ENCODE measurements at regions not wholly inside any gene's neighbourhood (a gene's known extent, or its start where the extent isn't known, plus 50 kb on each side); places are given as distances from the start of the nearest gene placed in this dataset.
"Not testable (repeated sequence)": the region's sequence is repeated elsewhere in the genome, so short reads cannot be mapped to it uniquely, and the experiment has no call there.

DNA sequence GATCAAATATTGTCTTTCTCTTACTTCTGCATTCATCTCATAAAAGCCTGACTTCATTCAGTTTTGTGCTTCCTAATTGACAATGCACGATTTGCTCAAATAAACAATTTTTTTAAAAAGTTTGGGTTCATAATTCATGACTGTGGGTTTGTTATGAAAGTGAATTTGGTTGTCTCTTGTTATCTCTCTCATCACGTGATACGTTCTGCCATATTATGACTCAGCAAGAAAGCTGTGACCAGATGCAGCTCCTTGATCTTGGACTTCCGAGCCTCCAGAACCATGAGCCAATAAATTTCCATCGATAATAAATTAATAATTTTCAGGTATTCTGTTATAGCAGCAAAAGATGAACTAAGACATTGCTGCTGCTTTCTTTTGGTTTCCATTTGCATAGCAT, 156.5 kb upstream of the LRATD1 start:
- intact Hi-C loops (cut with micrococcal nuclease): no loop called here

- intact Hi-C loops (cut with micrococcal nuclease): no loop called here
Observed at GRCh38 chr2:14479486-14479885, 153.0 kb upstream of the LRATD1 start.

DNA sequence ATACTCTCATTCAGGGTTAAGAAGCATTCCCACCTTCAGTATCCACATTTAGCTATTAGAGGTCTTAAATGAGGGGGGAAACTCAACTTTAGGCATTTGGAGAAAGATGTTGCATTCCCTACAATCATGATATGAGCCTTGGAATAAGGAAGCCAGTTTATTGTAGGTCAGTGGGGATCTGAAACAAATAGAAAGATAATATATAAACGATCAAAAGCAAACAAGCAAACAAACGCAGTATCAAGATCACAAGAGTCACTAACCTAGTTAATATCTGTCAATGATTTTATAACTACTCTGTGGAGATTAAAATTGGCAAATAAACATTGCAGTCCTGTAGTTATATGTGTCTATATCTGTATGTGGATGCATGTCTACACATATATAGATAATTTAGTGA, 152.4 kb upstream of the LRATD1 start:
- intact Hi-C loops (cut with micrococcal nuclease): no loop called here

- intact Hi-C loops (cut with micrococcal nuclease): no loop called here
Observed at GRCh38 chr2:14480906-14481305, 151.6 kb upstream of the LRATD1 start.

GRCh38 chr2:14492920-14493503, 139.5 kb upstream of the LRATD1 start:
- intact Hi-C loops (cut with micrococcal nuclease): no loop called here

- intact Hi-C loops (cut with micrococcal nuclease): no loop called here
Observed at GRCh38 chr2:14494759-14495158, 137.8 kb upstream of the LRATD1 start.

GRCh38 chr2:14501061-14501460, 131.5 kb upstream of the LRATD1 start:
- intact Hi-C loops (cut with micrococcal nuclease): no loop called here

DNA sequence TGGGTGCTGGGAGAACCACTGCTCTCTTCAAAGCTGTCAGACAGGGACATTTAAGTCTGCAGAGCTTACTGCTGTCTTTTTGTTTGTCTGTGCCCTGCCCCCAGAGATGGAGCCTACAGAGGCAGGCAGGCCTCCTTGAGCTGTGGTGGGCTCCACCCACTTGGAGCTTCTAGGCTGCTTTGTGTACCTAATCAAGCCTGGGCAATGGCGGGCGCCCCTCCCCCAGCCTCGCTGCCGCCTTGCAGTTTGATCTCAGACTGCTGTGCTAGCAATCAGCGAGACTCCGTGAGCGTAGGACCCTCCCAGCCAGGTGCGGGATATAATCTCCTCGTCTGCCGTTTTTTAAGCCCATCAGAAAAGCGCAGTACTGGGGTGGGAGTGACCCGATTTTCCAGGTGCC, 125.6 kb upstream of the LRATD1 start:
- intact Hi-C loops (cut with micrococcal nuclease): not testable (repeated sequence)

DNA sequence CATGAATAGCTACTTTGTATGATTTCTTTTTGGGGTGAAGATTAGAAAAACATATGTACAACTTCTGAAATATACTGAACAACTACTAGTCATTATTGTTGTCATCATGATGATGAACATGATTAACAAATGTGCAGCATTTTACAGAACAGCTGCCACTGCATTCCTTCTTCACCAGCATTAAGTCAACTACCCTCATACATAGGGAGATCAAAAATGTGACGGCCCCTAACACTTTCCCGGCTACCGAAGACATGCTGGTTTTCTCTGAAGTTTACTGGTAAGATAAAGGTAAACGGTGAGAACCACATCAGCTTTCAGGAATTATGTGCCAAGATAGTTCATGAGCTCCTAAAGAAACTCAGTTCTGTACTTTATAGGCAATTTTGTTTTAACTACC, 121.0 kb upstream of the LRATD1 start:
- intact Hi-C loops (cut with micrococcal nuclease): no loop called here

GRCh38 chr2:14513903-14514302, 118.6 kb upstream of the LRATD1 start:
- intact Hi-C loops (cut with micrococcal nuclease): no loop called here

GRCh38 chr2:14516844-14517243, 115.7 kb upstream of the LRATD1 start:
- intact Hi-C loops (cut with micrococcal nuclease): no loop called here

DNA sequence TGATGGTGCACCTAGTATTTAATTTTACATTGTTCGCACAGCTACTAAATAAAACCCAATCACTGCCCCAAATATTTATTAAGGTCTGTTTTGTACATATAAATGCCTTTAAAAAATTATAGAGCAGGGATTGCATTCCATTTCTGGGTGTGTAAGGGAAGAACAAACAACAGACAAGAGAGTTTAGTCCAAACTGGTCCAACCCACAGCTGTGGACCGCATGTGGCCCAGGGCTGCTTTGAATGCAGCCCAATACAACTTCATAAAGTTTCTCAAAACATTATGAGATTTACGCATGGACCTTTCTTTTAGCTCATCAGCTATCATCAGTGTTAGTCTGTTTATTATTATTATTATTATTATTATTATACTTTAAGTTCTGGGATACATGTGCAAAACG, 114.8 kb upstream of the LRATD1 start:
- intact Hi-C loops (cut with micrococcal nuclease): no loop called here

GRCh38 chr2:14520385-14520945, 112.1 kb upstream of the LRATD1 start:
- intact Hi-C loops (cut with micrococcal nuclease): no loop called here

DNA sequence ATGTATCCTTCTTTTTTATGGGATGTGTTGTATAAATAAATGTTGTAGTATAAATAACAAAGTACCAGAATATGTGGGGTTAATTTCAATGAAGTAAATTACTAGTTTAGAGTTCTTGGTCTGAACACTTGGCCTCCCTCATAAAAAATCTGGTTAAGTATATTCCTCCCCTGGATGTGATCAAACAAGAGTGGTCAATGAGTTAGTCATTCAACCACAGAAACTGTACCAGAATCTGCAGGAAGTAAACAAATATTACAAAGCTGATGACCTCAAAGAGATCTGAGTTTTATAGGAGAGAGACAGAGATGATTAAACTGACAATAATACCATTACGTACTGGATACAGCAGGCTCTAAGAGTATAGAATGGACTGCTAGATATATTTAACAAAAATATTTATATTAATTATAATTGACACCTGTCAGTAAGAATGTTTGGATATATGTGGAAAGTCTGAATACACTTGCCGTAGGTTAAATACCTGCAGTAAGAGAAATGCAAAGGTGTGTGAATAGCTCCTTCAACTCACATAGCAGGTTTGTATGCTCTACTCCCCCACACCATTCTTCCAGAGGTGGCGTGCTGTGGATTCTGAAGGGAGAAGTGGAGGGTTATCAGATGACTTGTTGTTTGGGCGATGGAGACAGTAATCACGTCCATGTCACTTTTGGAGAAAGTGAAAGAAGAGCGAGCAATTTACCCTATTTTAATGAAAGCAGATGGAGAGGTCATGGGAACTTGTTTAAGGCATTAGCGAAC, 108.3 kb upstream of the LRATD1 start:
- intact Hi-C loops (cut with micrococcal nuclease): no loop called here

- intact Hi-C loops (cut with micrococcal nuclease): no loop called here
Observed at GRCh38 chr2:14524803-14525080, 107.8 kb upstream of the LRATD1 start.

DNA sequence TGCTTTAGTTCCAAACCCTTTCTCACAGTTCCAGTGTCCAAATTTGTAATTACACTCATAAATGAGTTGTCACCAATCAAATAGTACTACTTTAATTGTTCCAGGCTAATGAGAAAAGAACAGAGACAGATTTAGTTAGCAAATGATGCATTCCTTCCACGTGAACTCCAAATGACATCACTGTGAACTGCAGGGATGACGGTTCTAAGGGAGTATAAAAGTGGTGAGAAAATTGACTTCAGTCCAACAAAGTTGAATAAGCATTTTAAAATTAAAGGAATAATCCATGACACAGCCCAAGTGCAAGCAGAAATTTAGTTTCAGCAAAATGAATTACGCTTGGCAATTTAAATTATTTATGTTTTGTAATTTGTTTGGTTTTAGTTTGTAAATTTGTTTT, 102.0 kb upstream of the LRATD1 start:
- intact Hi-C loops (cut with micrococcal nuclease): no loop called here

DNA sequence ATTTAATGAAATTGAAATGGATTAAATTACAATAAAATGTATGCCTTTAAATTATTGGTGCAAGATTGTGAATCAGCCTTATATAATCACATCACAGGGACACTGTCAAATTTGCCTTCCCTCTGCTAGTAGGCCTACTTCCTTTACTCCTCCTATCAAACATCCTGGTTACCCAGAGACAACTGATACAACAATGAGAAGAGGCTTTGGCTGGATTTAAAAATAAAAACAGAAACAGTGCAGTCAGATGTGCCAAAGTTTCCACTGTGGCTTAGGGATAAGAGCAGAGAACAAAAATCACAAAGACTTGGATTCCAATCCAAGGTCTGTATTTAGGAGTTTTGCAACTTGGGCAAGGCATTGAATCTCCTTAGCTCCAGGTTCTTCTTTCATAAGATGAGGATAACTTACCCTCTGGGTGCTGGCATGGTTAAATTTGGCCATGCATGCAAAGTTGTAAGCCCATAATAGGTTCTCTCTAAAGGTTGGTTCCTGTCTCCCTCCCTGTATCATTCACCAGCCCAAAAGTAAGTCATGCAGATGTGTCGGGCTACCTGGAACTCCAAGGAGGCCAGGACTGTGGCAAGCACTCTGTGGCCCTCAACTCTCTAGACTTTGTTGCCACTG, 99.3 kb upstream of the LRATD1 start:
- intact Hi-C loops (cut with micrococcal nuclease): no loop called here

DNA sequence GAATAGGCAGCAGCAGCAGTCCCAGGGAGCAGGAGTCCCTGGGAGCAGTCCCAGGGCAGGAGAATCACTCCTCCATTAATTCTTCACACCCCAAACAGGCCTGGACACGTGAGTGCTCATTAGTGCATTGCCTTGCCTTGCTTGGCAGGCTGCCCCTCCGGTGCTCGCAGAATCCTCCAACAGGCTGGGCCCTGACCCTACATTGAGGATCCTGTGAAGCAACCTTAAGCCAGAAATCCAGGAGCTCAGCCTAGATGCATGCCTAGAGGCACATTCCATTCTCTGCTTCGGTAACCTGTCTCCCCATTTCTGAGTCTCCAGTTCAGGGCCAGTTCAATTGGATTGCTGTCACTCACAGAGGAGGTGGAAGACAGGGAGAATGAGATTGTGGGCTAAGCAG, 97.4 kb upstream of the LRATD1 start:
- intact Hi-C loops (cut with micrococcal nuclease): no loop called here

GRCh38 chr2:14536976-14537375, 95.5 kb upstream of the LRATD1 start:
- intact Hi-C loops (cut with micrococcal nuclease): no loop called here

DNA sequence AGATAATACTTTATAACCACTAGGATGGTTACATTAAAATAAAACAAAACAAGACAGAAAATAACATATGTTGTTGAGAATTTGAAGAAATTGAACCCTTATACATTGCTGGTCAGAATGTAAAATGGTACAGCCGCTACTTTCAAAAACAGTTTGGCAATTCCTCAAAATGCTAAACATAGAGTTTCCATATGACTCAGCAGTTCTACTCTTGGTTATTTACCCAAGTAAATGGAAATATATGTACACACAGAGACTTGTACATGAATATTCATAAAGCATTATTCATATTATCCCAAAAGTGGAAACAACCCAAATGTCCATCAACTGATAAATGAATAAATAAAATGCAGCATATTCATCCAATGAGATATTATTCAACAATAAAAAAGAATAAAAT, 92.5 kb upstream of the LRATD1 start:
- intact Hi-C loops (cut with micrococcal nuclease): no loop called here

DNA sequence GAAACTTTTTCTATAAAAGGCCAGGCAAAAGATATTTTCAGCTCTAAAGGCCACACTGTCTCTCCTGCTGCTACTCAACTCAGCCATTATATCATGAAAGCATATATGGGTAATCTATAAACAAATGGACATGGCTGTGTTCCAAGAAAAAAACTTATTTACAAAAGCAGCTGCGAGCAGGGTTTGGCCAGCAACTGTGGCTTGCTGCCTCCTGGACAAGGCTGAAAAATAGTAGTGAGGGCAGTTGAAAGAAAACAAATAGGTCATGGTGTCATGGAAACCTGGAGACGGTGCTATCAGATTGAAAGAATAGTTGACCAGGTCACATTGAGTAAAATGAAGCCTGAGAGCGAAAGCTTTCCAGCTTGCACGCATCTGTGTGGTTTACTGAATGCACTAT, 89.2 kb upstream of the LRATD1 start:
- intact Hi-C loops (cut with micrococcal nuclease): no loop called here

DNA sequence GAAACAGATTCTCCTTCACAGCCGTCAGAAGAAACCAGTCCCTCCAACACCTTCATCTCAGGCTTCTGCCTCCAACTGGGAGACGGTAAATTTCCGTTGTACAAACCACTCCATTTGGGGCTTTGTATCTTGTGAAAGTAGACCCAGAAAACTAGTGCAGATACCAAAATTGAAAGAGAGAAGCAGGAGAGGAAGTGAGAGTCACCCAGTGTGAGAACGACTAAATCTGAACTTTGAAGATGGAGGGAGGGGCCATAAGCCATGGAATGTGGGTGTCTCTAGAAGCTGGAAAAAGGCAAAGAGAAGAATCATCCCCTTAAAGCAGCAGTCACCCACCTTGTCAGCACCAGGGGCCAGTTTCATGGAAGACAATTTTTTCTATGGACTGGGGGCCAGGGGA, 88.3 kb upstream of the LRATD1 start:
- intact Hi-C loops (cut with micrococcal nuclease): no loop called here

- intact Hi-C loops (cut with micrococcal nuclease): no loop called here
Observed at GRCh38 chr2:14547830-14548229, 84.7 kb upstream of the LRATD1 start.
